Ovary (tissue), 3 donors: ENCODE measurements at regions not wholly inside any gene's neighbourhood (a gene's known extent, or its start where the extent isn't known, plus 50 kb on each side); places are given as distances from the start of the nearest gene placed in this dataset.

ENCODE experiments used
- POLR2A ChIP-seq: fragments of 450-650 bp; IDR thresholded peaks from one replicate; pipeline ENCODE4 v1.6.1; 2017; ENCODE audit warnings: antibody characterized with exemption, mild to moderate bottlenecking, moderate library complexity
- TF ChIP-seq, protein P1 (sequence below), 3 donors: fragments of 450-650 bp in 2 of 3; fragments of 200-600 bp in 1 of 3; IDR thresholded peaks; one replicate each; pipeline versions ENCODE4 v1.5.1 to v1.8.0; 2016 to 2022; ENCODE audit warnings: antibody characterized with exemption in 3 of 3, mild to moderate bottlenecking in 1 of 3
- donor health status: DM: no; HTN: no; CAD: no.

DNA sequence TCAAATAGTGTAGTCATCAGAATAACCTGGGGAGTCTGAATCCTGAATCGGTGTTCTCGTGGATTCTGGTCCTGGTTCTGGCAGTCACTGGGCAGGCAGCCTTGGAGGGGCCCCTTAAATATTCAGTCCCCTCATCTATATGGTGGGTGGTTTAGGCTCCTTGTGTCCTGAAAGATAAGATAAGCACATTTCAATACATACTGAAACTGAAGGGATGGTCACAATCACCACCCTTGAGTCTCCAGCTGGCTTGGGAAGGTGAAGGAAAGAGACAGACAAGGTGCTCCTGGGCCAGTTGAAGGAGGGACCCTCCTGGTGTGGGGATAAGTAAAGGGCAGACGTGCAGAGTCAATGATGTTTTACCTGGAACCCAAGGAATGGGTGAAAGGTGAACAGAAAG, 146.7 kb downstream of the CXCL12 start:
- TF ChIP-seq POLR2A: no peak
- TF ChIP-seq, protein P1, sequence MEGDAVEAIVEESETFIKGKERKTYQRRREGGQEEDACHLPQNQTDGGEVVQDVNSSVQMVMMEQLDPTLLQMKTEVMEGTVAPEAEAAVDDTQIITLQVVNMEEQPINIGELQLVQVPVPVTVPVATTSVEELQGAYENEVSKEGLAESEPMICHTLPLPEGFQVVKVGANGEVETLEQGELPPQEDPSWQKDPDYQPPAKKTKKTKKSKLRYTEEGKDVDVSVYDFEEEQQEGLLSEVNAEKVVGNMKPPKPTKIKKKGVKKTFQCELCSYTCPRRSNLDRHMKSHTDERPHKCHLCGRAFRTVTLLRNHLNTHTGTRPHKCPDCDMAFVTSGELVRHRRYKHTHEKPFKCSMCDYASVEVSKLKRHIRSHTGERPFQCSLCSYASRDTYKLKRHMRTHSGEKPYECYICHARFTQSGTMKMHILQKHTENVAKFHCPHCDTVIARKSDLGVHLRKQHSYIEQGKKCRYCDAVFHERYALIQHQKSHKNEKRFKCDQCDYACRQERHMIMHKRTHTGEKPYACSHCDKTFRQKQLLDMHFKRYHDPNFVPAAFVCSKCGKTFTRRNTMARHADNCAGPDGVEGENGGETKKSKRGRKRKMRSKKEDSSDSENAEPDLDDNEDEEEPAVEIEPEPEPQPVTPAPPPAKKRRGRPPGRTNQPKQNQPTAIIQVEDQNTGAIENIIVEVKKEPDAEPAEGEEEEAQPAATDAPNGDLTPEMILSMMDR (IDR thresholded peaks at IDR 0.05): no peak
